GM12878 (cell line): ENCODE measurements at regions not wholly inside any gene's neighbourhood (a gene's known extent, or its start where the extent isn't known, plus 50 kb on each side); places are given as distances from the start of the nearest gene placed in this dataset.

Source experiments
- ATAC-seq: fragments of 200-7000 bp; cut with Tn5 transposase; 3 replicates; pipeline ENCODE4 v1.9.1; 2020; ENCODE audit warnings: mild to moderate bottlenecking, moderate library complexity
- BruUV-seq: library from RNA; stranded (reverse); fragments of 400-500 nt; replicated peaks from 2 replicates; lab custom pipeline; 2021; lab: Mats Ljungman, UMichigan
- CTCF ChIA-PET: fragments of 300-600 bp; sonication (Branson Sonifier 250); formaldehyde crosslinking; extraction: SDS; loops from one replicate; lab custom pipeline; 2021; ENCODE audit warnings: inconsistent platforms; lab: Yijun Ruan, JAX
- POLR2A ChIA-PET: fragments of 350-600 bp; formaldehyde crosslinking; extraction: SDS; loops from one replicate; lab custom pipeline; 2021; ENCODE audit warnings: inconsistent platforms; lab: Charles Lee
- RAD21 ChIA-PET: fragments of 300-600 bp; sonication (Branson Sonifier 250); formaldehyde crosslinking; loops from one replicate; lab custom pipeline; 2023; ENCODE audit warnings: antibody characterized with exemption; ENCODE audit not compliant: unreplicated experiment; lab: Charles Lee
- SMC1A ChIA-PET: fragments of 300-600 bp; sonication (Branson Sonifier 250); formaldehyde crosslinking; loops from one replicate; lab custom pipeline; 2023; ENCODE audit not compliant: unreplicated experiment, uncharacterized antibody; lab: Charles Lee
- DNase-seq: peaks from one replicate; pipeline ENCODE4 v3.0.0-alpha.2; 2011; ENCODE audit warnings: low read depth, low spot score
- FAIRE-seq: peaks from 3 replicates; lab custom pipeline; 2011; peaks lifted over from hg19 to GRCh38; lab: Jason Lieb, UNC
- H2AFZ ChIP-seq: 2 replicates; pipeline ENCODE4 v1.6.0; 2011; ENCODE audit warnings: low read depth, low read length, control low read depth; ENCODE audit not compliant: control insufficient read depth
- H3K27ac ChIP-seq: 2 replicates; pipeline ENCODE4 v1.5.1; 2011; ENCODE audit warnings: control low read depth; ENCODE audit not compliant: control insufficient read depth, insufficient read depth
- H3K27me3 ChIP-seq, 2 experiments: replicated peaks in 1 of 2; 2 replicates each; pipeline versions ENCODE4 v1.6.0 to v1.6.1; 2011; ENCODE audit warnings: low read length in 1 of 2; ENCODE audit not compliant: control insufficient read depth in 2 of 2, insufficient read depth in 2 of 2
- H3K36me3 ChIP-seq, 2 experiments: 2 replicates each; pipeline ENCODE4 v1.5.1; 2011; ENCODE audit warnings: low read length in 1 of 2; ENCODE audit not compliant: control insufficient read depth in 2 of 2, insufficient read depth in 2 of 2
- H3K4me1 ChIP-seq: 2 replicates; pipeline ENCODE4 v1.6.1; 2011; ENCODE audit warnings: mild to moderate bottlenecking, low read length, moderate library complexity, mixed read lengths; ENCODE audit not compliant: control insufficient read depth, insufficient read depth
- H3K4me2 ChIP-seq: 2 replicates; pipeline ENCODE4 v1.6.0; 2011; ENCODE audit warnings: control low read depth; ENCODE audit not compliant: control insufficient read depth, insufficient read depth
- H3K4me3 ChIP-seq: fragments of 200-600 bp; sonication (generic); 2 replicates; pipeline ENCODE4 v1.5.1; 2016
- H3K79me2 ChIP-seq: 2 replicates; pipeline ENCODE4 v1.6.0; 2011; ENCODE audit warnings: low read length; ENCODE audit not compliant: control insufficient read depth, insufficient read depth
- H3K9ac ChIP-seq: 2 replicates; pipeline ENCODE4 v1.8.0; 2011; ENCODE audit warnings: low read length, control low read depth, mixed read lengths; ENCODE audit not compliant: control insufficient read depth, insufficient read depth
- H3K9me3 ChIP-seq: replicated peaks from 3 replicates; pipeline ENCODE4 v1.5.1; 2011; ENCODE audit warnings: mild to moderate bottlenecking, low read length; ENCODE audit not compliant: control insufficient read depth, insufficient read depth
- H4K20me1 ChIP-seq: 2 replicates; pipeline ENCODE4 v1.6.0; 2011; ENCODE audit not compliant: control insufficient read depth, insufficient read depth
- ATF7 ChIP-seq: fragments of 450-650 bp; IDR thresholded peaks from 2 replicates; pipeline ENCODE4 v1.6.1; 2016; ENCODE audit warnings: low read depth, mild to moderate bottlenecking
- CHD1 ChIP-seq: IDR thresholded peaks from 2 replicates; pipeline ENCODE4 v1.6.1; 2012; ENCODE audit warnings: low read depth, low read length, improper control_type of control experiment
- EGR1 ChIP-seq, 2 experiments: IDR thresholded peaks; 1 replicate in 1 of 2; 2 replicates in 1 of 2; pipeline ENCODE4 v1.6.1; 2011 to 2012; ENCODE audit warnings: low read depth in 2 of 2, low read length in 2 of 2, borderline replicate concordance in 1 of 2, mild to moderate bottlenecking in 1 of 2, moderate library complexity in 1 of 2
- EP300 ChIP-seq, 2 experiments: fragments of 150-350 bp in 1 of 2; IDR thresholded peaks; 2 replicates each; pipeline ENCODE4 v1.6.1; 2011 to 2012; ENCODE audit warnings: low read depth in 2 of 2, low read length in 2 of 2, borderline replicate concordance in 1 of 2, improper control_type of control experiment in 1 of 2, inconsistent platforms in 1 of 2; ENCODE audit not compliant: control insufficient read depth in 1 of 2
- KDM1A ChIP-seq: fragments of 200-600 bp; sonication (generic); IDR thresholded peaks from 2 replicates; pipeline ENCODE4 v1.6.1; 2016; ENCODE audit warnings: borderline replicate concordance
- MEF2A ChIP-seq: IDR thresholded peaks from 2 replicates; pipeline ENCODE4 v1.6.1; 2011; ENCODE audit warnings: low read depth, mild to moderate bottlenecking, low read length, moderate library complexity; ENCODE audit not compliant: insufficient read depth
- POLR2AphosphoS2 ChIP-seq: IDR thresholded peaks from 2 replicates; pipeline ENCODE4 v1.6.1; 2011; ENCODE audit warnings: low read depth, mild to moderate bottlenecking, low read length, improper control_type of control experiment, moderate library complexity
- RAD51 ChIP-seq: fragments of 450-650 bp; IDR thresholded peaks from 2 replicates; pipeline ENCODE4 v1.6.1; 2016; ENCODE audit warnings: moderate library complexity, mild to moderate bottlenecking, inconsistent platforms
- RFX5 ChIP-seq: IDR thresholded peaks from 2 replicates; pipeline ENCODE4 v1.6.1; 2011; ENCODE audit warnings: low read depth, low read length, improper control_type of control experiment
- SMAD5 ChIP-seq: IDR thresholded peaks from 2 replicates; pipeline ENCODE4 v1.6.1; 2016; ENCODE audit warnings: antibody characterized with exemption, low read depth
- STAT1 ChIP-seq: fragments of 450-650 bp; conservative IDR thresholded peaks from 2 replicates; pipeline ENCODE4 v1.6.1; 2014; ENCODE audit warnings: antibody characterized with exemption, mild to moderate bottlenecking
- SUZ12 ChIP-seq: fragments of 200-600 bp; sonication (generic); IDR thresholded peaks from one replicate; pipeline ENCODE4 v1.6.1; 2018; ENCODE audit warnings: antibody characterized with exemption, mild to moderate bottlenecking; ENCODE audit not compliant: unreplicated experiment
- ZNF622 ChIP-seq: fragments of 450-650 bp; IDR thresholded peaks from 2 replicates; pipeline ENCODE4 v1.6.1; 2017; ENCODE audit warnings: mild to moderate bottlenecking, inconsistent platforms
- WGBS: methylation state at CpG from one replicate; pipeline ENCODE4 v1.1.6; 2016; ENCODE audit warnings: low lambda C conversion rate; ENCODE audit not compliant: insufficient replicate concordance, insufficient coverage; ENCODE audit errors: missing lambda C conversion rate; 5-methylcytosine and 5-hydroxymethylcytosine counted together
- in situ Hi-C: fragments of 300-500 bp; cut with MboI; formaldehyde crosslinking; loops from 9 replicates; pipeline ENCODE4 v1.14.3; 2018; ENCODE audit warnings: mixed read lengths
- intact Hi-C: fragments of 100-400 bp; cut with micrococcal nuclease; formaldehyde crosslinking; loops from one replicate; pipeline ENCODE4 v1.14.2; 2022; ENCODE audit not compliant: unreplicated experiment
- TF ChIP-seq, protein P1 (sequence below): IDR thresholded peaks from 2 replicates; pipeline ENCODE4 v1.6.1; 2011; ENCODE audit warnings: borderline replicate concordance, low read depth, mild to moderate bottlenecking, moderate library complexity, low read length; ENCODE audit not compliant: insufficient read depth, poor library complexity, severe bottlenecking
- TF ChIP-seq, protein P2 (sequence below): fragments of 450-650 bp; IDR thresholded peaks from 2 replicates; pipeline ENCODE4 v1.6.1; 2016; ENCODE audit warnings: mild to moderate bottlenecking

DNA sequence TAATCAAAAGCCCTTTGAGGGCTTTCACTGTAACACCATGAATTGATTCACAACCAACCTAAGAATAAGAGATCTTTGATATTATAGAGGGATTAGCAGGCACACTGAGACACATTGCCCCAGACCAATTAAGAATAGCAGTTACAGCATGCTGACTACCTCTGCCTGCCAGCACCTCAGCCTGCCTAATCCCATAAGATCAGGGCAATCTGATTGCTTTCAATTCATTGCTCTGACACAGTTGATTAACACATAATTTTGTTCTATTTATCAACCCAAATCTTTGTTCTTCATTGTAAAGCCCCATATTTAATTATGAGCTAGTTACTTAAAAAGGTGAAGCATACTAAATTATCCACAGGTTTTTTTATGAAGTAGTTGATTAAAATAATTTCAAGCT lies 548.8 kb upstream of the ZP4 start:
- in situ Hi-C loops (no loop called here), intact Hi-C loops (no loop called here)
- H3K27me3 ChIP-seq, result no peaks in the 10 kb centered on the region
- no TSS peak for BruUV-seq
- TF ChIP-seq POLR2AphosphoS2, result no peak
- no peak overlapping the region for H2AFZ ChIP-seq
- no peaks in the 10 kb centered on the region for H3K4me1 ChIP-seq
- H4K20me1 ChIP-seq, result no peaks in the 10 kb centered on the region
- H3K27ac ChIP-seq, result no peak overlapping the region
- ATAC-seq, result no peak
- RAD21 ChIA-PET, result no interaction called here
- DNase-seq, result no peak
- CTCF ChIA-PET, result no interaction called here
- no peaks in the 10 kb centered on the region for H3K9me3 ChIP-seq
- SMC1A ChIA-PET, result interaction anchor here (1.3 kb wide), 1 partner anchor 47 kb away, joined by 3 read pairs; no protein-coding TSS in a partner anchor
- no peak overlapping the region for H3K4me2 ChIP-seq
- no peak overlapping the region for H3K4me3 ChIP-seq
- H3K9ac ChIP-seq, result no peak overlapping the region
- no peak for FAIRE-seq
- H3K36me3 ChIP-seq, result no peaks in the 10 kb centered on the region
- H3K79me2 ChIP-seq, result no peaks in the 10 kb centered on the region
- POLR2A ChIA-PET, result no interaction called here

DNA sequence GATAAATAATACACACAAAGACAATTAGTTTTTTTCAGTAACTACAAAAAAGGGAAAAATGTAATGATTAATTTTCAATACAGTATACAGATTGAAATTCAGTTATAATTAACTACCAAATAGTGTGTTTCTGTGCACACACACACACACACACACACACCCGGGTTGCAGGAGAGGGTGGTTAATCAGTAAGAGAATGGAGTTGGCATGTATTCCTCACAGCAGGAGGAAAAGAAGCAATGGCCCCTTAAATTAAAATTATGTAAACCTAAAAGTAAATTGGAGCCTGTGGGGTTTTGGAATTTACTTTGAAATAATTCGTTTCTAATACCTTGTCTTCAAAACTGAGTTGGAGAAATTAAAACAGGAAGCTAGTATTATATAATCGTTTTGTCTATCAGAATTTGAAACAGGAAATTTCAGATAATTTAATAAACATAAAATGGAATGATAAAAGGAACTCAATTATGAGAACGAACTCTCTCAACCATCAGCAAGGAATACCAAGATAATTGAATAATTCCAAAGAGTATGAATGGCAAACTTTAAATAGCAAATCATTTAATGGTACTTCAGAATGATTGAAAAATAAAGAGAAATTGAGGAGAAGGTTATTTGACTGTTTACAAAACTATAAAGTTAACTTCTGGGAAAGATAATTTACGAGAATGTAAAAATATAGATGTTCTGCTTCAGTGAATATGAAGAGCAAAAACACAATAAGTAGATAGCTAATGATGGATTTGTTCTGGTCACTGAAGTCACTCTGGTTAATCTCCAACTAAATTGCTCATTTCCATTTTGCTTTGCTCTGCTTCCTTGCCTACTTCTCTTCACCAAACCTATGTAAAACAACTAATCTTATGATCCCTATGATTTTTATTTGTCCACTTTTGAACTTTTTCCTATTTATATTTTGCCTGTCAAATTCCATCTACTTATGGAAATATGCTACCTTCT lies 547.9 kb upstream of the ZP4 start:
- FAIRE-seq, result no peak
- no TSS peak for BruUV-seq
- intact Hi-C loops, result no loop called here
- TF ChIP-seq ZNF622, result no peak
- TF ChIP-seq, protein P1, sequence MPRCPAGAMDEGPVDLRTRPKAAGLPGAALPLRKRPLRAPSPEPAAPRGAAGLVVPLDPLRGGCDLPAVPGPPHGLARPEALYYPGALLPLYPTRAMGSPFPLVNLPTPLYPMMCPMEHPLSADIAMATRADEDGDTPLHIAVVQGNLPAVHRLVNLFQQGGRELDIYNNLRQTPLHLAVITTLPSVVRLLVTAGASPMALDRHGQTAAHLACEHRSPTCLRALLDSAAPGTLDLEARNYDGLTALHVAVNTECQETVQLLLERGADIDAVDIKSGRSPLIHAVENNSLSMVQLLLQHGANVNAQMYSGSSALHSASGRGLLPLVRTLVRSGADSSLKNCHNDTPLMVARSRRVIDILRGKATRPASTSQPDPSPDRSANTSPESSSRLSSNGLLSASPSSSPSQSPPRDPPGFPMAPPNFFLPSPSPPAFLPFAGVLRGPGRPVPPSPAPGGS, result no peak
- no peak for TF ChIP-seq KDM1A
- no peak for TF ChIP-seq SUZ12
- no peak for TF ChIP-seq ATF7
- no peak for TF ChIP-seq CHD1
- TF ChIP-seq MEF2A, result no peak
- TF ChIP-seq RAD51, result no peak
- TF ChIP-seq, protein P2, sequence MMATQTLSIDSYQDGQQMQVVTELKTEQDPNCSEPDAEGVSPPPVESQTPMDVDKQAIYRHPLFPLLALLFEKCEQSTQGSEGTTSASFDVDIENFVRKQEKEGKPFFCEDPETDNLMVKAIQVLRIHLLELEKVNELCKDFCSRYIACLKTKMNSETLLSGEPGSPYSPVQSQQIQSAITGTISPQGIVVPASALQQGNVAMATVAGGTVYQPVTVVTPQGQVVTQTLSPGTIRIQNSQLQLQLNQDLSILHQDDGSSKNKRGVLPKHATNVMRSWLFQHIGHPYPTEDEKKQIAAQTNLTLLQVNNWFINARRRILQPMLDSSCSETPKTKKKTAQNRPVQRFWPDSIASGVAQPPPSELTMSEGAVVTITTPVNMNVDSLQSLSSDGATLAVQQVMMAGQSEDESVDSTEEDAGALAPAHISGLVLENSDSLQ, result no peak
- no peak for TF ChIP-seq EGR1 (IDR thresholded peaks at IDR 0.05; ENCODE audit: borderline replicate concordance in 1 of 2, low read depth in 2 of 2, low read length in 2 of 2)
- TF ChIP-seq SMAD5, result no peak
- TF ChIP-seq EP300 (IDR thresholded peaks at IDR 0.05; ENCODE audit: borderline replicate concordance in 1 of 2, control insufficient read depth in 1 of 2, low read depth in 2 of 2, low read length in 2 of 2), result no peak
- no peak for TF ChIP-seq STAT1
- no peak for TF ChIP-seq RFX5

More for the DNA sequence above, 547.9 kb upstream of the ZP4 start:
- RAD21 ChIA-PET, result no interaction called here
- WGBS, result 0% methylated on average over 5 of the region's 5 CpGs
- no peaks in the 10 kb centered on the region for H3K36me3 ChIP-seq
- no peak overlapping the region for H2AFZ ChIP-seq
- H3K79me2 ChIP-seq, result no peaks in the 10 kb centered on the region
- in situ Hi-C loops, result no loop called here
- no peaks in the 10 kb centered on the region for H3K9me3 ChIP-seq
- H3K9ac ChIP-seq, result no peak overlapping the region
- DNase-seq, result no peak
- H3K4me1 ChIP-seq, result no peaks in the 10 kb centered on the region
- SMC1A ChIA-PET, result interaction anchor here (1.3 kb wide), 1 partner anchor 48 kb away, joined by 3 read pairs; no protein-coding TSS in a partner anchor
- CTCF ChIA-PET, result no interaction called here
- H3K27me3 ChIP-seq, result no peaks in the 10 kb centered on the region
- H3K27ac ChIP-seq, result no peak overlapping the region
- no peaks in the 10 kb centered on the region for H4K20me1 ChIP-seq
- POLR2A ChIA-PET, result no interaction called here
- no peak overlapping the region for H3K4me2 ChIP-seq
- no peak for ATAC-seq
- H3K4me3 ChIP-seq, result no peak overlapping the region
